WTC11 (cell line): ENCODE measurements at regions not wholly inside any gene's neighbourhood (a gene's known extent, or its start where the extent isn't known, plus 50 kb on each side); places are given as distances from the start of the nearest gene placed in this dataset.

Source experiments
- CTCF ChIP-seq: fragments of 200-600 bp; IDR thresholded peaks from 2 replicates; pipeline ENCODE4 v1.8.0; 2022; ENCODE audit warnings: antibody characterized with exemption
- ETV6 ChIP-seq: sonication (generic); formaldehyde crosslinking; IDR thresholded peaks from 2 replicates; pipeline ENCODE4 v1.8.1; 2022; ENCODE audit warnings: mild to moderate bottlenecking, missing genetic modification reagents

GRCh38 chr6:93081901-93082300 lies 337.5 kb downstream of the EPHA7 start:
- TF ChIP-seq ETV6 (CRISPR knock-in tag) (no peak), CTCF (no peak)
